Right cardiac atrium (tissue), 5 donors: ENCODE measurements at regions not wholly inside any gene's neighbourhood (a gene's known extent, or its start where the extent isn't known, plus 50 kb on each side); places are given as distances from the start of the nearest gene placed in this dataset.
A peak's percentile ranks its signal among the peaks of the same experiment; 100 is the strongest.

Source experiments
- ATAC-seq, 2 donors: fragments of 200-7000 bp; cut with Tn5 transposase; one replicate each; pipeline versions ENCODE4 v1.8.0 to v1.9.1; 2020; ENCODE audit warnings: moderate library complexity in 2 of 2, mild to moderate bottlenecking in 1 of 2
- DNase-seq, 3 donors: peaks; one replicate each; pipeline ENCODE4 v3.0.0-alpha.2; 2020
- H3K27ac ChIP-seq: one replicate; pipeline ENCODE4 v1.5.1; 2013; ENCODE audit warnings: mild to moderate bottlenecking, low read length, control low read depth, moderate library complexity
- H3K27me3 ChIP-seq: one replicate; pipeline ENCODE4 v1.6.1; 2013; ENCODE audit not compliant: control insufficient read depth, insufficient read depth
- H3K4me1 ChIP-seq: one replicate; pipeline ENCODE4 v1.6.1; 2013; ENCODE audit warnings: low read length; ENCODE audit not compliant: control insufficient read depth, insufficient read depth
- H3K4me3 ChIP-seq: one replicate; pipeline ENCODE4 v1.5.1; 2013; ENCODE audit warnings: low read length, control low read depth
- H3K9me3 ChIP-seq: one replicate; pipeline ENCODE4 v1.6.1; 2013; ENCODE audit warnings: low read length; ENCODE audit not compliant: control insufficient read depth
- WGBS: extraction: QIAGEN DNeasy Blood & Tissue Kit; methylation state at CpG from one replicate; pipeline ENCODE4 v1.1.7; 2013; 5-methylcytosine and 5-hydroxymethylcytosine counted together
- intact Hi-C, 4 donors: fragments of 100-400 bp; cut with DNase I; formaldehyde crosslinking; loops; one replicate each; pipeline versions ENCODE4 v1.11.0 to v1.14.0; 2022 to 2023
- donor health status: healthy with polysubstance abuse.
- donor health status: DM: no; HTN: yes; CAD: no.
- donor health status: DM: no; HTN: no; CAD: no.
- donor health status: DM: no; HTN: yes; CAD: no; lungs with severe emphysema.
- donor health status: DM: yes; HTN: yes; CAD: no.

DNA sequence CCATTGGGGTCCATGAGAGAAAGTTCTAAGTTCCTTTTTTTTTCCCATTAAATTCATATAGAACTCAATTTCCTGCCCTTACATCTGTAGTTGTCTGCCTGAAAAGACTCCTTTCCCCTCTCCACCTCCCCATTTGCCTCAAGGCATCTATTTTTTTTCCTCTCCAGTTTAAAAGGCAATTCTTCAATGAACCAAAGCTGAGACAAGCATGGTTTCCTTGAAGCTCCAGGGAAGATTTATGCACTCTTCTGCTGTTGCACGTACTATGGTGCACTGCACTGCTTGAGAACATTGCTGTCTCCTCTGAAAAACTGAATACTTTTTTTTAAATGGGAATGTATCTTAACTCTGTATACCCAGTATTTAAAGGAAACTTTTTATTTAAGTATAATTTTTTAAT is 465.2 kb downstream of the CD83 start:
- H3K27ac ChIP-seq: no peak overlapping the region
- intact Hi-C loops: no loop called here
- H3K9me3 ChIP-seq: no peaks in the 10 kb centered on the region
- DNase-seq (no peak), ATAC-seq (no peak)
- H3K4me1 ChIP-seq: peaks cover 2% of the 10 kb centered on the region
- no peaks in the 10 kb centered on the region for H3K27me3 ChIP-seq
- WGBS: 100% methylated on average over 1 of the region's 1 CpG
- no peak overlapping the region for H3K4me3 ChIP-seq

DNA sequence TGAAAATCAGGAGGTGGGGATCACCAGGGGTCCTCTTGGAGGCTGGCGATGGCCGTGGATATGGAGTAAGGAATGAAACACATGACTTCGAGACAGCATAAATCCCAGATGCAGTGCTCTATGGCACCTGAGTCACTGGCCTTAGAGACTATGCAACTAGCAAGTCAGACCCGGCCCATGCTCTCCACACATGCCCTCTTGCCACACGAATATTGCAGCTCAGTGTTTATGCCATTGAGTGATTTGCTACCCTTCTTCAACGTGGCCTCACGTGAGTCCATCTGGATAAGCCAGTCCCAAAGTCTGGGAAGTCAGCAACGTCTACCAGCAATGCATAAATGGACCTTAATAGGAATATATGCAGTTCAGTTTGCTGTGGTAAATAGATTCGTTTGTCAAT is 466.3 kb downstream of the CD83 start:
- no peak for ATAC-seq
- DNase-seq: no peak
- no peaks in the 10 kb centered on the region for H3K27me3 ChIP-seq
- H3K9me3 ChIP-seq: no peaks in the 10 kb centered on the region
- WGBS: 69% methylated on average over 9 of the region's 9 CpGs
- peaks cover 2% of the 10 kb centered on the region for H3K4me1 ChIP-seq
- no peak overlapping the region for H3K4me3 ChIP-seq
- no peak overlapping the region for H3K27ac ChIP-seq
- intact Hi-C loops: no loop called here

DNA sequence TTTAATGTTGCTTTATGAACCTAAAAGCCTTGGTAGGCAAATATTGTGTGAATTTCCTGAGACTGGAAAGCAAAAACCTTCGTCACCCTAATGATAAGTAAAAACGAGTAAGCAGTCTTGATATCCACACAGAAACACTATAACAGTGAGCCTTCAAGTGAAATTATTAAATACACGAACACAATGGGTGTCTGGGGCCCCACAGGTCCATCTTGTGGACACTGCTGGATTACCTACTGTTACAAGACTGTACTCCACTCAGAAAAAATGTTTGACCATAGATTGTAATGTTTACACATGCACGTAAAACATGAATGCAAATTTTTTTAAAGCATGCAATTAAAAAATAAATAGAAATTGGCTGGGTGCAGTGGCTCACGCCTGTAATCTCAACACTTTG is 466.9 kb downstream of the CD83 start:
- Histone ChIP-seq H3K4me3 (no peak overlapping the region), H3K27ac (no peak overlapping the region), H3K27me3 (no peaks in the 10 kb centered on the region), H3K9me3 (no peaks in the 10 kb centered on the region), H3K4me1 (peaks cover 2% of the 10 kb centered on the region)
- WGBS: 64% methylated on average over 5 of the region's 5 CpGs
- DNase-seq (no peak), ATAC-seq (no peak)
- intact Hi-C loops: no loop called here

DNA sequence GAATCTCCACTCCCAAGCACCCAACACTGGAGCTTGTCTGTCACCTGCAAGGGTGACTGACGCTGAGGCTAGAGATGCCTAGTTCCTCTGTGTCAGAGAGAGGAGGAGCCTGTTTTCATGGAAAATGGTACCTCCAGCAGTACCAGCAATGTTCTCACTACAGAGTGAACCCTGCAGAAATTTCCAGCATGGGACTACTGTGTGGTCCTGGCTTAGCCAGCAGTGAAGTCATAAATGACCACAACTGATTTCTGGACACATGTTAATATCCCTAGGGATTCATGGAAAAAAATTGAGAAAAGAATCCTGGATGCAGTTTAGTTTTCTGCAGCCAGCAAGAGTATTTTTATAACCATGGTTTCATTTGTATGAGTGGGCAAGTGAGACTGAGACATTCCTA is 468.1 kb downstream of the CD83 start:
- ATAC-seq (peak; percentile 34 to 71), DNase-seq (no peak)
- H3K4me3 ChIP-seq: no peak overlapping the region
- intact Hi-C loops: no loop called here
- no peaks in the 10 kb centered on the region for H3K9me3 ChIP-seq
- no peaks in the 10 kb centered on the region for H3K27me3 ChIP-seq
- WGBS: 76% methylated on average over 1 of the region's 1 CpG
- no peak overlapping the region for H3K27ac ChIP-seq
- H3K4me1 ChIP-seq: peaks cover 2% of the 10 kb centered on the region

DNA sequence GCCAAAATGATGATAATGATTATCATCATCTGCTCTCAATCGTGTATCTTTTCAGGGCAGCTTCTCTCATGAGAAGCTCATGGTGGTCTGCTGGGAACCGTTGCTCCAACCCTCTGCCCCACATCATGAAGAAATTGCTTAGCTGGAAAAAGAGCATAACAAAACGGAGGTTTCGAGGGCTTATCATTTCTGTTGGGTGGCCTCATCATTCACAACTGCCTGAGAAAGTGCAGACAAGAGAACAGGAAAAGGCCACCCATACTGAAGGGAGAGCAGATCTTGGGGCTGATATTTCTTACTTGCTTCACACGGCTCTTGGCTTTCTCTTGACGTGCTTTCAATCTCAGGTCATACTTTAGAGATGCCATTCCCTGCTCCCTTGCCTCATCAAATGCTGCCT is 471.6 kb downstream of the CD83 start:
- Histone ChIP-seq H3K27me3 (no peaks in the 10 kb centered on the region), H3K27ac (no peak overlapping the region), H3K4me3 (no peak overlapping the region), H3K4me1 (peaks cover 2% of the 10 kb centered on the region), H3K9me3 (no peaks in the 10 kb centered on the region)
- ATAC-seq (no peak), DNase-seq (no peak)
- 72% methylated on average over 6 of the region's 6 CpGs for WGBS
- intact Hi-C loops: no loop called here

DNA sequence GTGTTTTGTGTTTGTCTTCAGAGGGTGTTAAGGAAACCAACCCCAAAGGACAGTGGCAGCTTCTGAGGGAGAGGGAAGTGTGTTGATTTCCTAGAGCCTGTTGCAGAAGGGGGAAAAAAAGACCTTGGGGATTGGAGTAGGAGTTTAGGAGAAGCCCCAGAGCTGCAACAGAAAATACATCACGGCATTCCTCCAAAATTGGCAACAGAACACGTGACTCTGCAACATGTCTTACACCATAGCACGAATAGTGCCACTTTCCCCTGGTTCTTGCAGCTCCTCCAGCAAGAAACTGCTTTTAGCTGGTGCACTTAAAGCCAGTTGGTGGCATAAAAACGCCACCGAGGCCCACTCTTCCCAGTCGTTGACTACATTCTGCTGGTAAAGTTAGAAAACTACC is 473.0 kb downstream of the CD83 start:
- WGBS: 59% methylated on average over 6 of the region's 6 CpGs
- peaks cover under 1% of the 10 kb centered on the region for H3K4me1 ChIP-seq
- intact Hi-C loops: no loop called here
- no peak for ATAC-seq
- no peaks in the 10 kb centered on the region for H3K9me3 ChIP-seq
- no peak overlapping the region for H3K4me3 ChIP-seq
- H3K27ac ChIP-seq: no peak overlapping the region
- no peaks in the 10 kb centered on the region for H3K27me3 ChIP-seq
- no peak for DNase-seq

DNA sequence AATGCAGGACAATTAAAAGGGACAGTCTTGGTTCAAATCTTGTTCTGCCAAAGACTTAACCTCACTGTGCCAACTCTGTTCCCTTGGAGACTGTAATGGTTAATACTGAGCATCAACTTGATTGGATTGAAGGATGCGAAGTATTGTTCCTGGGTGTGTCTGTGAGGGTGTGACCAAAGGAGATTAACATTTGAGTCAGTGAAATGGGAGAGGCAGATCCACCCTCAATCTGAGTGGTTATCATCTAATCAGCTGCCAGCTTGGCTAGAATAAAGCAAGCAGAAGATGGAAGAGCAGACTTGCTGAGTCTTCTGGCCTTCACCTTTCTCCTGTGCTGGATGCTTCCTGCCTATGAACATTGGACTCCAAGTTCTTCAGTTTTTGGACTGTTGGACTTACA is 474.4 kb downstream of the CD83 start:
- no peak for DNase-seq
- ATAC-seq: no peak
- Histone ChIP-seq H3K9me3 (no peaks in the 10 kb centered on the region), H3K4me3 (no peak overlapping the region), H3K27me3 (no peaks in the 10 kb centered on the region), H3K27ac (no peak overlapping the region), H3K4me1 (no peaks in the 10 kb centered on the region)
- 90% methylated on average over 1 of the region's 1 CpG for WGBS
- intact Hi-C loops: no loop called here

DNA sequence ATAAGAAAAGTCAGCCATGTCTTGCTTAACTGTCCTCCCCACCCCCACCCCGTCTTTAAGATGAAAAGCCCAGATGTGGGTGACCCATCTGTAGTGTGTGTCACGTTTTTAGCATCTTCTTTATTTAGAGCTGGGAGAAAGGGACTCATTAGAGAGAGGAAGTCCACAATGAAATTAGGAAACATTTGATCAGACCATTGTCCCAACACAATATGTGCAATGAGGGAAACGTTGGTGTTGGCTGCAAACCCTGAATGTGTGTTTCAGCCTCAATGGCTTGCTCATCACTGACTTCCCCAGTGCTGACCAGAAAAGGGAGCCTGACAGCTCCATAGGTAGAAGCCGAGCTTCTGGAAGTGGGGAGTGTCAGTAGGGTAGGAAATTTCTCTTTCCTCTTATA is 475.7 kb downstream of the CD83 start:
- Histone ChIP-seq H3K27ac (no peak overlapping the region), H3K4me3 (no peak overlapping the region), H3K9me3 (no peaks in the 10 kb centered on the region), H3K27me3 (no peaks in the 10 kb centered on the region), H3K4me1 (no peaks in the 10 kb centered on the region)
- no peak for DNase-seq
- WGBS: 71% methylated on average over 4 of the region's 4 CpGs
- intact Hi-C loops: no loop called here
- no peak for ATAC-seq

DNA sequence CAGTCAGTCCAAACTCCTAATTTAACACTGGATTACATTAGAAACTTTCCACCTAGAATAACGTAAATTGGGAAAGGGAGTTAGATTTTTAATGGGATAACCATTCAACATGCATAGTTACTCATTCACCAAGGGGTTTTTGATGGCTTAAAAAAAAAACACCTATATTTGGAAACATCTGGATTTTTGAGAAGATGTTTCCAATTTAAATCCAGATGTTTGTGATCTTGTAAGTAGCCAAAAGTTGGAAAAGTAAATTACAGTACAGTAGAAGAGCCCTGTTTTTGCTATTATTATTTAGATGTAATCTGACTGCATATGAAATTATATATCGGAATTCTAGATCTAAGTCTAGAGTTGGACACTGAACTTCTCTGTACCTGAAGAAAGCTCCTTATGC is 478.2 kb downstream of the CD83 start:
- H3K27ac ChIP-seq: no peak overlapping the region
- no peaks in the 10 kb centered on the region for H3K27me3 ChIP-seq
- no peak for DNase-seq
- ATAC-seq: no peak
- H3K4me3 ChIP-seq: no peak overlapping the region
- 75% methylated on average over 2 of the region's 2 CpGs for WGBS
- intact Hi-C loops: no loop called here
- no peaks in the 10 kb centered on the region for H3K4me1 ChIP-seq
- no peaks in the 10 kb centered on the region for H3K9me3 ChIP-seq

DNA sequence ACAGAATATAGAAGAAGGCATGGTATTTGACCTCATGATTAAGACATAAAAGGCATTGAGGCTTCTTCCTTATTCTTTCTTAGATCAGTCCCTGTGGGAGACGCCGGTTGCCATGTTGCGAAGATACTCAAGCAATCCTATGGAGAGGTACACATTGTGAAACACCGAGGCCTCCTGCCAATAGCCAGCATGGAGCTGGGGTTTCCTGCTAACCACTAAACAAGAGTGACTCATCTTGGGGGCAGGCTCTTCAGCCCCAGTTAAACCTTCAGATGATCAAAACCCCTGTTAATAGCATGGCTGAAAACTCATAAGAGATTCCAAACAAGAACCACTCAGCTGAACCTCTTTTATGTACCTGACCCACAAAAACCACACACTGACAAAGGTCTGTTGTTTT is 478.8 kb downstream of the CD83 start:
- no peak overlapping the region for H3K27ac ChIP-seq
- H3K9me3 ChIP-seq: no peaks in the 10 kb centered on the region
- DNase-seq (peak; percentile 38 to 63 (median 56)), ATAC-seq (no peak)
- 84% methylated on average over 4 of the region's 4 CpGs for WGBS
- intact Hi-C loops: no loop called here
- H3K4me3 ChIP-seq: no peak overlapping the region
- no peaks in the 10 kb centered on the region for H3K27me3 ChIP-seq
- H3K4me1 ChIP-seq: no peaks in the 10 kb centered on the region

DNA sequence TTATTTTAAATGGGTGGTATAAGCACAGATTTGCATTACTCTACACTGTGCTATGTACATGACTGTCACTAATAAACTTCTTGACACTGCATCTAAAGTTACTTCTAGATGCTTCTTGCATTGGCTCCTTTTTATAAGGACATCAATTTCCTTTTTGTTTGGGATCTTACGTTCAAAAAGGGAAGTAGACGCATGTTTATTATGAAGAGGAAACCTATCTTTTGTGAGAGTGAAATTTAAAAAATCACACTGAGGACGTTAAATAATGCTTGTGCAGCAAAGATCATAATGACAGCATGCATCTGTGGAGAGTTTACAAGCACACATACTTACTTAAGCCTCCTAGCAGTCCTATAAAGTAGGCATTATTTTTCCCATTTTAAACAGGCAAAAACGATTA is 479.5 kb downstream of the CD83 start:
- no peak overlapping the region for H3K4me3 ChIP-seq
- WGBS: 62% methylated on average over 4 of the region's 4 CpGs
- DNase-seq: no peak
- no peak overlapping the region for H3K27ac ChIP-seq
- H3K9me3 ChIP-seq: no peaks in the 10 kb centered on the region
- no peak for ATAC-seq
- no peaks in the 10 kb centered on the region for H3K4me1 ChIP-seq
- intact Hi-C loops: no loop called here
- no peaks in the 10 kb centered on the region for H3K27me3 ChIP-seq

DNA sequence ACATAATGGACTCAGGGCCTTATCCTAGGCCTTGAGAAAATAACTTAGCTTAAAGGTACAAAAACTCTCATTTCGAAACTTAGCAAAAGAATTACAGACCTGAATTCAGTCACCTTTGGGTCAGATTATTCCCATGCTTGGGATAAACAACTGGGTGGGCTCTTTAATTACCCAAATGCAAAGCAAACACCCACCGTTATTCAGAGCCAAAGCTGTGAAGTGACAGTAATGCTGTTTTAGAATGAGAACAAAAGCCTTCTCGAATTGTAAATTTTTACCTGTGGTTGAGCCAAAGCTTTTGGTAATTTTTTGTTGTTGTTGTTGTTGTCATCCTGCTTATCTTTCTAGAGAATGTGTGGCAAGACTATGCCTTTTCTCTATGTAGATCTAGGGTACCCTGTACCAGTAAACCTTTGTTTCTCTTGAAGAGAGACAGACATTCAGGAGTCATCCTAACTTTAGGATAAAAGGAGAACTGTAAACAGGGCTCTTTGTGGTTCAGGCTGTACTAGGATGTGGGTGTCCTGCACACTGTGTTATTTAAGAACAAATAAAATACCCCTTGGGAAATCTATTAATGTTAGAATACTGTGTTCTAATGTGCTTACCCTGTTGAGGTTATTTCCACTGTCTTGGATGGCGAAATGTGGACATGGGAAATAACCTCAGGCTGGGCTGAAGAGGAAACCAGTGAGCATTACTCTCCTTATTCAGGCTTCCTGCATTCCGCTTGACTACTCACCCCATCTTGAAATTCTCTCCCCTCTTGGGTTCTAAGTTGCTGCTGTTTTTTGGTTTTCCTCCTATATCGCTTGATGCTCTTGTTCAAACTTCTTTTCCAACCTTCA is 480.7 kb downstream of the CD83 start:
- H3K27ac ChIP-seq: no peak overlapping the region
- no peaks in the 10 kb centered on the region for H3K4me1 ChIP-seq
- no peaks in the 10 kb centered on the region for H3K9me3 ChIP-seq
- DNase-seq: no peak
- no peak for ATAC-seq
- WGBS: 89% methylated on average over 6 of the region's 6 CpGs
- no peak overlapping the region for H3K4me3 ChIP-seq
- intact Hi-C loops: no loop called here
- H3K27me3 ChIP-seq: no peaks in the 10 kb centered on the region
